ENCODE measurements at regions not wholly inside any gene's neighbourhood (a gene's known extent, or its start where the extent isn't known, plus 50 kb on each side); places are given as distances from the start of the nearest gene placed in this dataset.
"Not testable (repeated sequence)": the region's sequence is repeated elsewhere in the genome, so short reads cannot be mapped to it uniquely, and the experiment has no call there.

DNA sequence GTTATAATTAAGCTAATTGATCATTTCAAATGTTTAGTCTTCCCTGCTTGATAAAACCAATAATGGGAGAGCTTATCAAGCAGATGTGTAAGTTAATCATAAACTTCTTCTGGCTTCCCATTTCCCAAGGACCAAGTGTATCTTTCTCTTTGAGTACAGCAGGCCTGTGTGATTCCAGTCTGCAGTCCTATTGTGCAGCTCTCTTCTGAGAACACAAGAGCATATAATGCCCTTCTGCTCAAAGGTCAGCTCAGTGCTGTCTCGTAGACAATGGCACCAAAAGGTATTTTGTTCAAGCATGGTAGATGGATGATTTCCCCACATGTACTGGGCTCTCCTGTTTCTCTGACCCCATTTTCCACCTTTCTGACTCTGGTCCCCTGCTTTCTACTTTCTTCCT is 101.8 kb upstream of the DYRK2 start:
- H3K9ac ChIP-seq (ENCODE audit: extremely low read depth, low read length, poor library complexity, severe bottlenecking): no peak overlapping the region
- no peaks in the 10 kb centered on the region for H3K27me3 ChIP-seq (ENCODE audit: control insufficient read depth, insufficient read depth, low read length, poor library complexity, severe bottlenecking)
- TF ChIP-seq, protein P1, sequence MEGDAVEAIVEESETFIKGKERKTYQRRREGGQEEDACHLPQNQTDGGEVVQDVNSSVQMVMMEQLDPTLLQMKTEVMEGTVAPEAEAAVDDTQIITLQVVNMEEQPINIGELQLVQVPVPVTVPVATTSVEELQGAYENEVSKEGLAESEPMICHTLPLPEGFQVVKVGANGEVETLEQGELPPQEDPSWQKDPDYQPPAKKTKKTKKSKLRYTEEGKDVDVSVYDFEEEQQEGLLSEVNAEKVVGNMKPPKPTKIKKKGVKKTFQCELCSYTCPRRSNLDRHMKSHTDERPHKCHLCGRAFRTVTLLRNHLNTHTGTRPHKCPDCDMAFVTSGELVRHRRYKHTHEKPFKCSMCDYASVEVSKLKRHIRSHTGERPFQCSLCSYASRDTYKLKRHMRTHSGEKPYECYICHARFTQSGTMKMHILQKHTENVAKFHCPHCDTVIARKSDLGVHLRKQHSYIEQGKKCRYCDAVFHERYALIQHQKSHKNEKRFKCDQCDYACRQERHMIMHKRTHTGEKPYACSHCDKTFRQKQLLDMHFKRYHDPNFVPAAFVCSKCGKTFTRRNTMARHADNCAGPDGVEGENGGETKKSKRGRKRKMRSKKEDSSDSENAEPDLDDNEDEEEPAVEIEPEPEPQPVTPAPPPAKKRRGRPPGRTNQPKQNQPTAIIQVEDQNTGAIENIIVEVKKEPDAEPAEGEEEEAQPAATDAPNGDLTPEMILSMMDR (conservative IDR thresholded peaks at IDR 0.05): no peak
- DNase-seq: no peak
- H3K4me1 ChIP-seq (ENCODE audit: control insufficient read depth, insufficient read depth, low read length): peaks cover 4% of the 10 kb centered on the region
- H3K9me3 Mint-ChIP-seq: peaks cover 17% of the 10 kb centered on the region
- H3K36me3 ChIP-seq (ENCODE audit: control insufficient read depth, insufficient read depth, low read length): no peaks in the 10 kb centered on the region
- peak overlapping the region; percentile 41 for H3K27ac ChIP-seq (ENCODE audit: low read depth, low read length)
- H3K27ac Mint-ChIP-seq: no peak overlapping the region
- 67 to 100% methylated on average over 1 of the region's 1 CpG for WGBS, 2 experiments (ENCODE audit: insufficient coverage in 1 of 2, insufficient read length in 1 of 2)
- H3K27me3 Mint-ChIP-seq (ENCODE audit: insufficient read depth): no peaks in the 10 kb centered on the region
- H3K4me3 ChIP-seq (ENCODE audit: low read length): no peak overlapping the region
- H3K9me3 ChIP-seq (ENCODE audit: control insufficient read depth, low read length): no peaks in the 10 kb centered on the region
- H3K36me3 Mint-ChIP-seq (ENCODE audit: low read depth): no peaks in the 10 kb centered on the region
- no peaks in the 10 kb centered on the region for H3K4me1 Mint-ChIP-seq
- H3K4me3 Mint-ChIP-seq: no peak overlapping the region

DNA sequence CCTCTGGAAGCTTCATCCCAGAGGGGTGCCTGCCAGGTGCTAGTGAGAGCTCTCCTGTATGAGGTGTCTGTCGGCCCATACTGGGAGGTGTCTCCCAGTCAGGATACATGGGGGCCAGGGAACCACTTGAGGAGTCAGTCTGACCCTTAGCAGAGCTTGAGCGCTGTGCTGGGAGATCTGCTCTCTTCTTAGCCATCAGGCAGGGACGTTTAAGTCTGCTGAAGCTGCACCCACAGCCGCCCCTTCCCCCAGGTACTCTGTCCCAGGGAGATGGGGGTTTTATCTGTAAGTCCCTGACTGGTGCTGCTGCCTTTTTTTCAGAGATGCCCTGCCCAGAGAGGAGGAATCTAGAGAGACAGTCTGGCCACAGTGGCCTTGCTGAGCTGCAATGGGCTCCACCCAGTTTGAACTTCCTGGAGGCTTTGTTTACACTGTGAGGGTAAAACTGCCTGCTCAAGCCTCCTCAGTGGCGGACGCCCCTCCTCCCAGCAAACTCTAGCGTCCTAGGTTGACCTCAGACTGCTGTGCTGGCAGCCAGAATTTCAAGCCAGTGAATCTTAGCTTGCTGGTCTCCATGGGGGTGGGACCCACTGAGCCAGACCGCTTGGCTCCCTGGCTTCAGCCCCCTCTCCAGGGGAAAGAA is 93.3 kb upstream of the DYRK2 start:
- peaks cover 20% of the 10 kb centered on the region for H3K9me3 Mint-ChIP-seq
- H3K36me3 Mint-ChIP-seq (ENCODE audit: low read depth); H3K4me1 Mint-ChIP-seq; H3K4me3 Mint-ChIP-seq; H3K4me3 ChIP-seq (ENCODE audit: low read length); H3K9me3 ChIP-seq (ENCODE audit: control insufficient read depth, low read length); H3K36me3 ChIP-seq (ENCODE audit: control insufficient read depth, insufficient read depth, low read length); H3K27ac ChIP-seq (ENCODE audit: low read depth, low read length); H3K27ac Mint-ChIP-seq; H3K27me3 ChIP-seq (ENCODE audit: control insufficient read depth, insufficient read depth, low read length, poor library complexity, severe bottlenecking); H3K27me3 Mint-ChIP-seq (ENCODE audit: insufficient read depth); H3K9ac ChIP-seq (ENCODE audit: extremely low read depth, low read length, poor library complexity, severe bottlenecking); H3K4me1 ChIP-seq (ENCODE audit: control insufficient read depth, insufficient read depth, low read length): not testable (repeated sequence)
- WGBS, 2 experiments (ENCODE audit: insufficient coverage in 1 of 2, insufficient read length in 1 of 2): 64 to 82% methylated on average over 4 to 8 of the region's 8 CpGs
- peak; percentile 78 for DNase-seq

DNA sequence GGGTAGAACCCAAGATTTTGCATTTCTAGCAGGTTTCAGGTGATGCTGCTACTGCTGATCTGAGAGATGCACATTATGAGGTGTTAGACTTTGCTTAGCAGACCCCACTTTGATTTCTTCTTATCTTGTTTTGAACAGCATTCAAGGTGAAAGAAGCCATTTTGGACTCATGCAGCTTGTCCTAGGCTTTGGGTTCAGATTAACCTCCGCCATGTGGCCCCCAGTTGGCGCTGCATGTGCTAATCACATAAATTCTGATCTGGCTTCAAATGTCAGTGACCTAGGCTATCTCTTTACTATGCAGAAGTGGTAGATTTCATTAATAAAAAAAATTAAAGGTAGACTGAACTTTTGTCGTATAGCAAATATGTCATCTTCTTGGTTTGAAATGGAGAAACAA is 89.8 kb upstream of the DYRK2 start:
- Mint-ChIP-seq H3K36me3 (ENCODE audit: low read depth) (no peaks in the 10 kb centered on the region), H3K9me3 (peaks cover 26% of the 10 kb centered on the region), H3K27ac (no peak overlapping the region), H3K4me3 (no peak overlapping the region), H3K27me3 (ENCODE audit: insufficient read depth) (no peaks in the 10 kb centered on the region), H3K4me1 (peaks cover 9% of the 10 kb centered on the region)
- Histone ChIP-seq H3K9ac (ENCODE audit: extremely low read depth, low read length, poor library complexity, severe bottlenecking) (no peak overlapping the region), H3K4me1 (ENCODE audit: control insufficient read depth, insufficient read depth, low read length) (no peaks in the 10 kb centered on the region), H3K27ac (ENCODE audit: low read depth, low read length) (no peak overlapping the region), H3K36me3 (ENCODE audit: control insufficient read depth, insufficient read depth, low read length) (no peaks in the 10 kb centered on the region), H3K27me3 (ENCODE audit: control insufficient read depth, insufficient read depth, low read length, poor library complexity, severe bottlenecking) (no peaks in the 10 kb centered on the region), H3K9me3 (ENCODE audit: control insufficient read depth, low read length) (peaks cover 16% of the 10 kb centered on the region), H3K4me3 (ENCODE audit: low read length) (no peak overlapping the region)
- TF ChIP-seq, protein P1 (conservative IDR thresholded peaks at IDR 0.05): peak; percentile 44
- 94 to 100% methylated on average over 1 to 3 of the region's 3 CpGs for WGBS, 2 experiments (ENCODE audit: insufficient coverage in 1 of 2, insufficient read length in 1 of 2)
- DNase-seq: no peak

DNA sequence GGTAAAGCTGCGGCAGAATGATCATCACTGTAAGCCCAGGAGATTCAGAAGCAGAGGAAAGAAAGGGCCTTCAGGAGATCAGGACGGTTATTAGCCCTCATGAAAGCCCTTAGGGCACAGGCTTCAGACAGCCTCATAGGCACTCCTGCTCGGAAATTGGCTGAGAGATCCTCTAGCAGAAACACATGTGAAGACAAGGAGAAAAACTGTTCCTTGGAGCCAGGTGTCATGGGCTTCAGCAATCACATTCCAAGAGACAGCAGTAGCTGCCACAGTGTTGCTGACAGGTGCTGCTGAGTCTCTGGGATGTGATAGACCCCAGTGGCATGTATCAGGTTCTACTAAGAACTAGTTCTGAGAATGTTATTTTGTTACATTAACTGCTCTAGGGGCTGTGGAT is 88.8 kb upstream of the DYRK2 start:
- H3K4me3 Mint-ChIP-seq: no peak overlapping the region
- Histone ChIP-seq H3K27ac (ENCODE audit: low read depth, low read length) (no peak overlapping the region), H3K4me1 (ENCODE audit: control insufficient read depth, insufficient read depth, low read length) (no peaks in the 10 kb centered on the region), H3K27me3 (ENCODE audit: control insufficient read depth, insufficient read depth, low read length, poor library complexity, severe bottlenecking) (no peaks in the 10 kb centered on the region), H3K4me3 (ENCODE audit: low read length) (no peak overlapping the region), H3K9me3 (ENCODE audit: control insufficient read depth, low read length) (peaks cover 16% of the 10 kb centered on the region), H3K36me3 (ENCODE audit: control insufficient read depth, insufficient read depth, low read length) (no peaks in the 10 kb centered on the region), H3K9ac (ENCODE audit: extremely low read depth, low read length, poor library complexity, severe bottlenecking) (no peak overlapping the region)
- TF ChIP-seq, protein P1 (conservative IDR thresholded peaks at IDR 0.05): no peak
- H3K27ac Mint-ChIP-seq: no peak overlapping the region
- H3K9me3 Mint-ChIP-seq: peaks cover 26% of the 10 kb centered on the region
- no peaks in the 10 kb centered on the region for H3K27me3 Mint-ChIP-seq (ENCODE audit: insufficient read depth)
- WGBS, 2 experiments (ENCODE audit: insufficient coverage in 1 of 2, insufficient read length in 1 of 2): 82 to 90% methylated on average over 3 of the region's 3 CpGs
- DNase-seq: no peak
- no peaks in the 10 kb centered on the region for H3K36me3 Mint-ChIP-seq (ENCODE audit: low read depth)
- peaks cover 9% of the 10 kb centered on the region for H3K4me1 Mint-ChIP-seq

Measured in endodermal cell (in vitro differentiated cells).